ENCODE measurements at regions not wholly inside any gene's neighbourhood (a gene's known extent, or its start where the extent isn't known, plus 50 kb on each side); places are given as distances from the start of the nearest gene placed in this dataset.
"Not testable (repeated sequence)": the region's sequence is repeated elsewhere in the genome, so short reads cannot be mapped to it uniquely, and the experiment has no call there.

GRCh38 chr7:86002858-86003257, 640.9 kb upstream of the GRM3 start:
- no peak for DNase-seq

- DNase-seq: no peak
Measured at GRCh38 chr7:85997515-85997914, 646.2 kb upstream of the GRM3 start.

GRCh38 chr7:85995101-85995500, 648.6 kb upstream of the GRM3 start:
- DNase-seq: peak; percentile 4

- no peak for DNase-seq
Measured at GRCh38 chr7:85980740-85981139, 663.0 kb upstream of the GRM3 start.

- DNase-seq: no peak
Measured at GRCh38 chr7:85974176-85974575, 669.5 kb upstream of the GRM3 start.

GRCh38 chr7:85972504-85973141, 671.1 kb upstream of the GRM3 start:
- no peak for DNase-seq

GRCh38 chr7:85954961-85955360, 688.7 kb upstream of the GRM3 start:
- no peak for DNase-seq

GRCh38 chr7:85950871-85951270, 692.8 kb upstream of the GRM3 start:
- DNase-seq: no peak

GRCh38 chr7:85950418-85950817, 693.3 kb upstream of the GRM3 start:
- DNase-seq: no peak

GRCh38 chr7:85947767-85948166, 695.9 kb upstream of the GRM3 start:
- DNase-seq: no peak

- no peak for DNase-seq
Measured at GRCh38 chr7:85940798-85941197, 702.9 kb upstream of the GRM3 start.

GRCh38 chr7:85931919-85932318, 711.8 kb upstream of the GRM3 start:
- DNase-seq: no peak

GRCh38 chr7:85928500-85928899, 715.2 kb upstream of the GRM3 start:
- DNase-seq: no peak

GRCh38 chr7:85927226-85927625, 716.5 kb upstream of the GRM3 start:
- no peak for DNase-seq

GRCh38 chr7:85924062-85924461, 719.6 kb upstream of the GRM3 start:
- DNase-seq: no peak

- no peak for DNase-seq
Measured at GRCh38 chr7:85916016-85916415, 727.7 kb upstream of the GRM3 start.

GRCh38 chr7:85914437-85914836, 727.6 kb upstream of the SEMA3D start:
- no peak for DNase-seq

GRCh38 chr7:85908051-85908450, 721.2 kb upstream of the SEMA3D start:
- DNase-seq: no peak

GRCh38 chr7:85897967-85898366, 711.1 kb upstream of the SEMA3D start:
- DNase-seq: no peak

- DNase-seq: no peak
Measured at GRCh38 chr7:85896531-85896930, 709.7 kb upstream of the SEMA3D start.

- no peak for DNase-seq
Measured at GRCh38 chr7:85895835-85896234, 709.0 kb upstream of the SEMA3D start.

GRCh38 chr7:85891900-85892299, 705.0 kb upstream of the SEMA3D start:
- not testable (repeated sequence) for DNase-seq

- DNase-seq: peak; percentile 30
Measured at GRCh38 chr7:85890244-85890811, 703.5 kb upstream of the SEMA3D start.

- no peak for DNase-seq
Measured at GRCh38 chr7:85887133-85887532, 700.3 kb upstream of the SEMA3D start.

GRCh38 chr7:85882335-85882734, 695.5 kb upstream of the SEMA3D start:
- peak; percentile 17 for DNase-seq
